HTR-8/SVneo (cell line): ENCODE measurements at regions not wholly inside any gene's neighbourhood (a gene's known extent, or its start where the extent isn't known, plus 50 kb on each side); places are given as distances from the start of the nearest gene placed in this dataset.

Source experiments
- DNase-seq: peaks from one replicate; pipeline ENCODE4 v3.0.0; 2011; ENCODE audit warnings: low spot score, mixed read lengths; ENCODE audit not compliant: insufficient read length
- FAIRE-seq: peaks from 2 replicates; lab custom pipeline; 2011; peaks lifted over from hg19 to GRCh38; lab: Jason Lieb, UNC

DNA sequence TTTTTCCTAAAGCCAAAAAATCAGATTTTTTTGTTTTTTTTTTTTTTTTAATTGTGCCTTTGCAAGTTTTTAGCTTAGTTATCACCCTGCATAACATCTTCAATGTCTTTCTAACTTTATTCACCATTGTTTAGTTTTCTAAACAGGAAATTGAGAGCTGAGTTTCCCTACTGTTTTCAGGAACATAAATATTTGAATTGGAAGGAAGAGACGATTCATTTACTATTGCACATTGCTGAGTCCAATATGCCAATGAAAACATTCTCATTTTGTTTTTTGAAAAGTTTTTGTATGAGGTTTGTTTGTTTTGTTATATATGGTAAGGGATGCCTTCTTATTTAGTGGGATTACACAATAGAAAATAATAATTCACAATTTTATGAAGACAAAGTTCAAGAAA lies 148.4 kb downstream of the ANKRD50 start:
- DNase-seq (no peak), FAIRE-seq (no peak)

DNA sequence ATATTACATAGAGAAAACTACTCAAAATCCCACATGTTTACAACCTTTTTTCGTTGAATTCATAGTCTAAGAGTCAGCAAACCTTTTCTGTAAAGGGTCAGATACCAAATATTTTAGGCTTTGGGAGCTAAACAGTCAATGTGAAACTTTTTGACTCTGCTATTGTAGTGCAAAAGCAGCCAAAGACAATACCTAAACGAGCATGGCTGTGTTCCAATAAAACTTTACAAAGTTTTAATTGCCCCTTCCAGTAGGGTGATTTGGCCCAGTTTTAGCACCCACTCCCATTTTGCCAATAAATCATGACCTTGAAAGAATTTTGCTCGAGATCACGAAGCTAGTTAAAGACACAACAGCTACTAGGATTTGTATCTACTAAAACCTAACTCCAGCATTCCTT lies 147.2 kb downstream of the ANKRD50 start:
- FAIRE-seq (no peak), DNase-seq (no peak)

DNA sequence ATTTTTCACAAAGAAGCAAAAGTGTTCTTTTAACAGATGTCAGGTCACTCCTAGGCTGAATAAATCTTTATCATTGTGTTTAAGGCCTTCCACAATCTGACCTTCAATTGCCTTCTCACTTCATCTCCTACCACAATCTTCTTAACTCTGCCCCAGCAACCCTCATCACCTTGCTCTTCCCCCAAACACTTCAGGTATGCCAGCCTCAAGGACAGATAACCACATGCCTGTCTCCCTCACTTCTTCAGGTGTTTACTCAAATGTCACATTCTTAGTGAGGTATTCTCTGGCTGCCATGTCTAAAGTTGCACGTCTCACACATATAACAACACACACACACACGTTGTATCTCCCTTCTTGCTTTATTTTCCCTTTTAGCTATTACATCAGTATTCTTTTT lies 146.5 kb downstream of the ANKRD50 start:
- DNase-seq (no peak), FAIRE-seq (no peak)

DNA sequence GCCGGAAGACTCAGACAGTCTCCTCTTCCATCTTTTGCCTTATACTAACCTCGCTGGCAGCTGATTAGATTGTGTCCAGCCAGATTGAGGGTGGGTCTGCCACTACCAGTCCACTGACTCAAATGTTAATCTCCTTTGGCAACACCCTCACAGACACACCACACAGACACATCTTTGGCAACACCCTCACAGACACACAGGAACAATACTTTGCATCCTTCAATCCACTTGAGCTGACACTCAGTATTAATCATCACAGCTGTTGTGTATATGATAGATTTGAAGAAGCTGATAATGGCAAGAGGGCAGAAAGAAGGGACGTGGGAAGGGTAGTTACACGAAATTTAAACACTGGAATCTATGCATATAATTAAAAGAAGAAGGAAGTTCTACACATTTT lies 139.5 kb downstream of the ANKRD50 start:
- no peak for DNase-seq
- no peak for FAIRE-seq

DNA sequence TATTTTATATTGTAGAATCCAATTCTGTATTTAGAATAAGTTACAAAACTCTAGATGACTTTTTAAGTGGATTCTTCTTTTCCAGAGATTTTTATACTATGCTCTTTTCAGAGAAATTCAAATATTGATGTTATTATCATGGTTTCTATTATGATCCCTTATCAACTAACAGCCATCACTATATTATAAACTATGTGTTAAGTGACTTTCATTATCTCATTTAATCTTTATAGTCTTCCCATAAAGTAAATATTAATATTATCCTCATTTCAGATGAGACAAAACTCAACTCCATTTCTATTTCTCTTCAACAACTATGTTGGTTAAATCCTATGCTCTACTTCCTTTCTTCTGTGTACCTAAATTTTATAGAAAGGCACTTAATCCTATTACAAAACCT lies 132.6 kb downstream of the ANKRD50 start:
- no peak for DNase-seq
- no peak for FAIRE-seq

DNA sequence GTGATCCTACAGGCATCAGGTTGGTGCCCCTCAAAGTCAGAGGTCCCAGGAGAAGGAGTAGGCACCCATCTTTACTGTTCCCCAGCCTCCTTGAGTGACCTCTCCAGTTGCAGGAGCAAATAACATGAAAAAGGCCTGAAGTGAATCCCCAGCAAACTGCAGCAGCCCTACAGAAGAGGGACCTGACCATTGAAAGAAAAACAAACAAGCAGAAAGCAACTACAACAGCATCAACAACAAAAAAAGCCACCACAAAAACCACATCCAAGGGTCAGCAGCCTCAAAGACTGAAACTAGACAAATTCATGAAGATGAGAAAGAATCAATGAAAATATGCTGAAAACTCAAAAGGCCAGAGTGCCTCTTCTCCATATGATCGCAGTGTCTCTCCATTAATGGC lies 128.7 kb downstream of the ANKRD50 start:
- no peak for DNase-seq
- FAIRE-seq: no peak

DNA sequence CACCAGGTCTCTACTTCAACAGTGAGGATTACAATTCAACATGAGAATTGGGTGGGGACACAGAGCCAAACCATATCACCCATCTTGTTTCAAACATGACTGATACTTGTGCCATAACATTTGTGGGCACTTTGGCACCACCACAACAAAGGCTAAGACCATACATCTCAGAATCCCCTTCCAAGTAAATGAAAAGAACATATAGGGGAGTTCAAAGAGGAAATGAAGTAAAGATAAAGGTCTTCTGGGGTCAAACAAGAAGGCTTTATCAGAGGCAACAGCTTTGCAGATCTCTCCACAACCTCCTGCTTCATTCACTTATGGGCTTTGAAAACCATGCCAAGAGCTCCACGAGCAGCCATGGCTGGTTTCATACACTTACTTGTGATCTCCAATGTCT lies 122.7 kb downstream of the ANKRD50 start:
- FAIRE-seq (no peak), DNase-seq (no peak)

DNA sequence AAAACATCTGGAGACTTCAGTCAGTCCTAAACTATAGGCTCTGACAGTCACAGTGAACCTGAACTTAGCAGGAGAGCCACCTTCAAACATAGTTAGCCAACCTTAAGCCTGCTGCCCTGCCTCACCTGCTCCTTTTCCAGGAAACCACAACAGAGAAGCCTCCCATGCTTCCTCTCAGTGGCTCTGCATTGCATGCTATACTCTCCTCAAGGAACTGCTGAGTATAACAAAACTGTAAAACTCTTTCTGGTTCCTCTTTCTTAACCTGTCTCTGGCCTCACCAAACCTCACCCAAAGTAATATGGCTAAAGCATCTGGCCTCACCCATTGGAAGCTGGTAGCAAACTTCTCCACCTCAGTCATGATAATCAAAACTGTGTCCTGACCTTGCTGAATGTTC lies 122.1 kb downstream of the ANKRD50 start:
- FAIRE-seq (no peak), DNase-seq (no peak)

DNA sequence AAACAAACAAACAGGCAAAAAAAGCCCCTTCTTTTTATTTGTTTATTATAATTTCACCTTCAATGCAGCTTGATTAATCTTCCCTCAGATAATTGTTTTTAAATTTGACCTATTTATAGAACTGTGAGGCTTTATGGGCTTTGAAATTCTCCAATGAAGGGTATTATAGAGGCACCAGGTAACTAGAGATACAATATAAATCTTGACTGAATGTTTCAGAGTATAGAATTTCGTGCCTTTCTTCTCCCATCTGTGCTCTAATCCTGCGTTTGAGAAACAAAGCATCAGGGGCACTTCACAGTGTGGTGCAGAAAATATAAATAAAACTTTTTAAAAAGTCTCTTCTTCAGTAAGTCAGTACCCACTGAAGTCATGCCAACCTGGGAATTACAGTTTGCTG lies 120.9 kb downstream of the ANKRD50 start:
- DNase-seq (no peak), FAIRE-seq (no peak)

DNA sequence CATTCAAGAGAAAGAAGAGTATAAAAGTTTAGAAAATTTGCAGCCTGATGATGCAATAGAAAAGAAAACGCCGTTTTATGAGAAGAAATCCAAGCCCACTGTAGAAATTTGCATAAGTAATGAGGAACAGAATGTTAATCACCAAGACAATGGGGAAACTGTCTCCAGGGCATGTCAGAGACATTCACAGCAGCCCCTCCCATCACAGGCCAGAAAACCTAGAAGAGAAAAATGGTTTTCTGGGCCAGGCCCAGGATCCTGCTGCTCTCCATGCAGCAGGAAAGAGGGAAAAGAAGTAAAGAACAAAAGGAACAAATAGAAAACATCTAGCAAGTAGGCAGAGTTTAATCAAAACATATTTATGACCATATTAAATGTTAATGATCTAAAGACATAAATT lies 119.0 kb downstream of the ANKRD50 start:
- no peak for DNase-seq
- FAIRE-seq: no peak

DNA sequence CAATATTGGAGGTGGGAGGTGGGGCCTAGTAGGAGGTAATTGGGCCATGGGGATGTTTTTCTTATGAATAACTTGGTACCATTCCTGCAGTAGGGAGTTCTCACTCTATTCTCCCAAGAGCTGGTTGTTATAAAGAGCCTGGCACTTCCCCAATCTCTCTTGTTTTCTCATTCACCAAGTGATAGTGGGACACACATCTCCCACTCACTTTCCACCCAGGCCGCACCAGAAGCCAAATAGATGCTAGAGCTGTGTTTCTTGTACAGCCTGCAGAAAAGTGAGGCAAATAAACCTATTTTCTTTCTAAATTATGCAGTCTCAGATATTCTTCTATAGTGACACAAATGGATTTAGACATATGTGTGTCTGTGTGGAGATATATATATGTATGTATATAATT lies 117.6 kb downstream of the ANKRD50 start:
- DNase-seq: no peak
- no peak for FAIRE-seq

DNA sequence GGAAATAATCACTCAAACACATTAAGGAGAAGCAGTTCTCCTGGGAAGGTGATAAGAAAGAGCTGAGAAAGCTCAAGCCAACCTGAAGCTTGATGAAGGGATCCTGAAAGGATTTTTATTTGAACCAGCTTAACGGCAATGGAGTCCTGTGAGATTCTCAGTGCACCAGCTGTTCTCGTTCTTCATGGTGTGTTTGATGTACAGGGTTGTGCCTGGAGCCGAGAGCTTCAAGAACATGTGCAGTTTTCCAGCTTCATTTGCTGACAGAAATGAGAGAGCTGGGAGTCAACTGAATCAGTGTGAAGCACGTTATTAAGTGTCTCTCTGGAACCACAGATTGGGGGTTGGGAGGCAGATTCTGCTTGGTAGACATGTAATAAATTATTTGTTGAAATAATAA lies 115.7 kb downstream of the ANKRD50 start:
- FAIRE-seq (no peak), DNase-seq (no peak)

DNA sequence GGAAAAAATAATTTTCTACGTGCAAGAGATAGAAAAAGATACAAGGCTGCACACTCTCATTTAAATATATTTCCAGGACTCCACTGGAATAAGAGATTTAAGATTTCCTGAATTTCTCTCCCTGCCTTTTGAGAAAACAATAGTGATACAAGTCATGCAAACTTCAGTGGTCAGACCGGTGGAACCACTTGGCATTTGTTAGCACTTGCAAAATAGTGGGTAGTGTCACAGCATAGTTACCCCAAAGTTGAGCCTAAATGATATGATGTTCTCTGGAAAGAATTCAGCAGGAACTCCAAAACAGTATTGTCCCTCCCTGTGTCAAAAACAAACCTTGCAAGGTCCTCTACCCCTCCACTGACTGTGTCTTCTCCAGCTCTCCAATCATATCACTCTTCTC lies 102.3 kb downstream of the ANKRD50 start:
- DNase-seq (no peak), FAIRE-seq (no peak)
